NCI-H1930 (cell line): ENCODE measurements at regions not wholly inside any gene's neighbourhood (a gene's known extent, or its start where the extent isn't known, plus 50 kb on each side); places are given as distances from the start of the nearest gene placed in this dataset.
A peak's percentile ranks its signal among the peaks of the same experiment; 100 is the strongest.
"Not testable (repeated sequence)": the region's sequence is repeated elsewhere in the genome, so short reads cannot be mapped to it uniquely, and the experiment has no call there.

Source experiments
- DNase-seq, 2 experiments: peaks; one replicate each; lab custom pipeline; 2025; lab: John Stamatoyannopoulos, UW

DNA sequence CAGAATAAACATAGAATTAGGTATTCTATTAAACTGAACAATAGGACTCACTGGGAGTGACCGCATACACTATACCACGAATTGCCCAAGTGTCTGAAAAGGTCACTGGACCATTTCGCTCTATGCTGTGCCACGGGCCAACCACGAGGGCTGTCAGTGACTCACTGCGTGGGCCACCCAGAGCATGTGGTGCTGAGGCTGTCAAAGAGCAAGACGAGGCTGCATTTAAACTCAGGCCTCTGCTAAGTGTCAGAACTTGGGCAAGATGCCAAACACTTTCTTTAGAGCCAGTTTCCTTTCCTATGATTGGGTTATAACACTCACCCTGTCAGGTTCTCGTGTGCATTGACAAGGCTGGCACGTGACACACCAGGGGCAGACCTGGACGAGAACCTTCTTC, 97.5 kb downstream of the SH3YL1 start:
- no peak for DNase-seq

DNA sequence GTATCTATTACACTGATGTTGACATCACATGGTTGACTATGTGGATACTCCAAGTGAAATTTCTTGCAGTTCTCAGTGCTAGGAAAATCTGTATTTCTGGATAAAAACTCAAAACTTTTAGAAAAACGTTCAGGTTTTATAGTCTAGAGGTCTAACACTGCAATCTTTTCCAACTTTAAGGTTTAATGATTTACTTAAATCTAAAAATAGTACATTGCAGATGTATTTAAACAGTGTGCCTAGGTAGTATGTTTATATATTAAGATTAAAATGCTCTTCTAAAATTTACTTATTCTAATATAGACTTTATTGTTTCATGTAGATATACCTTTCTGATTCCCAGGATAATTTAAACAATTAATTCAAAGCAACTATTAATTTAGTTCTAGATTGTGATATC, 98.3 kb downstream of the SH3YL1 start:
- no peak for DNase-seq

DNA sequence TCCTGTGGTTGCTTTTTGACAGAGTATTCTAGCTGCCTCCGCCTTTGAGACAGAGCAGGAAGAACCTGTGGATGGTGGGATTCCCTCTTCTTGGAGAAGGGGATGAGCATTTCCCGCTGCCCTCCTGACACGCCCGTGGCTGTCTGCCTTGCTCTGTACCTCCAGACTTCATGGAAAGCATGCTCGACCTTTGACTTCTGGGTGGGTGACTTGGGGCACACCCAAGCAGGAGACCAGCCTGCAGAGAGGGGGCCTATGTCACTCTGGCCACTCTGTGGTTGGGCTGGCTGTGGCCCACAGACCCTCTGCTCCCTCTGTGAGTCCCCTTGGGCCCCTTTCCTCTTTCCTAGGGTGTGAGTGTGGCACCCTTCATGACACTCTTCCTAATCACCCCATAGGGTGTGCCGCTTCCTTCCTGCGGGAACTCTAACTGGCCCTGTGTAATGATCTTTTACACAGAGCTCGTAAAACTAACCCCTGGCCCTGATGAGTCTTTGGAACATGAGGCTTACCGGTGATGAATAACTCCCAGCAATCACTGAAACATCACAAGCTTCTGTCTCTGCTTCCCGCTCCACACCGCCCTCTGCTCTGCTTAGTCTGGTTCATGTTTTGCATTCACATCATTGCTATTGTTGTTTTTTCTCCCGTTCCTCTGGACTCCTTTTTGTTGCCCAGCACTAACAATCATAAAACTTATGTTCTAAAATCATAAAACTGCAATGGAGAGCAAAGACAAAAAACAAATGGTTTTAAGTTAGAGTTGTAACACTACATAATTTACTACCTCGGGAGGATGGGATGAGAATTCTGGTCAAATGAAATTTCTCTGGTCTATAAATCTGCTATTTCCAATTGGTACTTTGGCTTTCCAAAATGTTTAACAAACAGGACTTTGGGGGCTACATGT, 101.1 kb downstream of the SH3YL1 start:
- DNase-seq = no peak

DNA sequence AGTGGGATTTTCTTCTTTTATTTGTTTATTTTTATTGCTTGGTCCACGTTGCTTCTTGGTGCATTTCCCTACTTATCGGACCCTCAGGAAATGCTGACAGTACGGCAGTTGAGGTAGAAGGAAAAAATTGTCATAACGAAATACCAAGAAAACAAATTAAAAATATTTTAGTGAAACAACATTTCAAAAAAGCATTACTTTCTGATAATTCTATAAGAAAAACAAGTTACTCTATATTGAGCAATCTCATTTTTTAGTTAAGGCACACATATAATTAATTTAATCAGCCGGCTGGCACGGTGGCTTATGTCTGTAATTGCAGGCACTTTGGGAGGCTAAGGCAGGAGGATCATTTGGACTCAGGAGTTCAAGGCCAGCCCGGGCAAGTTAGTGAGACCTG, 102.1 kb downstream of the SH3YL1 start:
- DNase-seq = no peak

DNA sequence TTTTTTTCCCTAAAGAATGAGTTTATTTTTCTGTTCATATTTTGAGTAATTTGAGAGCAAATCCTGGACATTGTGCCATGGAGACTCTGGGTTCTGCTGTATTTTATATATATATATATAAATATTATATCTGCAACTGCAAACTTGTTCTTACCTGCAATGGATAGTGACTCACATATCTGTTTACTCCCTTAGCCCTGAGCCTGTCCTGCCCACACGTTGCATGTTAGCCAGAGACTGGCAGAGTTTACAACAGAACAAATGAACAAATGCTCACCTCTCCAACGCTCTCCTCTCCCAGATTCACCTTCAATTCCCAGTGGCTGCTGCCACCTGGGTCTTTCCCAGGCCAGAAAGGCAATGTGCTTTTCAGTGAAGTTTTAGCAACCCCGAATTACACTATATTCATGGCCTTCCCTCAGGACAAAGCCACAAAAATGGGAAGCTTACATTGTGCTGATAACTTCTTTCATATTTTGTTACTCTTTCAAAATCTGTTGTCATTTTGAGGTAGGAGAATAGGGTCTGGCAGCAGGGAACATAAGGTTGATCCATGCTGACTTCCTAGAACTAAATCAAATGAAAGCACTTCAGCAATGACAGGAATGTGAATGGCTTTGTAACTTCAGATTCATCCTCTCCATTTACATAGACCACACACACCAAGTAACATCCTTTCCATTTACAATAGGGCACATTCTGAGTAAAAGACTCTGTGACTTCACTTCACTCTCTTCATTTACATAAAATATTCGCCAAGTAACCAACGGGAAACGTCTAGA, 105.4 kb upstream of the FAM110C start:
- no peak for DNase-seq

DNA sequence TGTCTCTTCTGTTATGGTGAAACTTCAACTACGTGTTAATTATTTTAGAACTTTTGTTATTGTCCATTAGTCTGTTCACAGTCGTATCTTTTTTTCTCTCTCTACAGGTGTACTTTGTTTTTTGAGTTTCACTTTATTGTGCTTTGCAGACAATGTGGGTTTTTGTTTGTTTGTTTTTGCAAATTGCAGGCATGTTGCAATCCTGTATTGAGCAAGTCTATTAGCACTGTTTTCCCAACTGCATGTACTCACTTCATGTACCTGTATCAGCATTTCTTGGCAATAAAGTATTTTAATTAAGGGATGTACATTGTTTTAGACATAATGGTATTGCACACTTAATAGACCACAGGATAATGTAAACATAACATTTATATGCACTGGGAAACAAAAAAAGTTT, 99.1 kb upstream of the FAM110C start:
- DNase-seq = peak in 1 of 2 experiments; percentile 29

DNA sequence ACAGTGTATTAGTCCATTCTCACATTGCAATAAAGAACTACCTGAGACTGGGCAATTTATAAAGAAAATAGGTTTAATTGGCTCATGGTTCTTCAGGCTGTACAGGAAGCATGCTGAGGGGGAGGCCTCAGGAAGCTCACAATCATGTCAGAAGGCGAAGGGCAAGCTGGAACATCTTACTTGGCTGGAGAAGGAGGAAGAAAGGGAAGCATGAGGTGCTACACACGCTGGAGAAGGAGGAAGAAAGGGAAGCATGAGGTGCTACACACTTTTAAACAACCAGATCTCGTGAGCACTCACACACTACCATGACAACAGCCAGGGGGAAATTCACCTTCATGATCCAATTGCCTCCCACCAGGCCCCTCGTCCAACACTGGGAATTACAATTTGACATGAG, 95.3 kb upstream of the FAM110C start:
- DNase-seq = no peak

DNA sequence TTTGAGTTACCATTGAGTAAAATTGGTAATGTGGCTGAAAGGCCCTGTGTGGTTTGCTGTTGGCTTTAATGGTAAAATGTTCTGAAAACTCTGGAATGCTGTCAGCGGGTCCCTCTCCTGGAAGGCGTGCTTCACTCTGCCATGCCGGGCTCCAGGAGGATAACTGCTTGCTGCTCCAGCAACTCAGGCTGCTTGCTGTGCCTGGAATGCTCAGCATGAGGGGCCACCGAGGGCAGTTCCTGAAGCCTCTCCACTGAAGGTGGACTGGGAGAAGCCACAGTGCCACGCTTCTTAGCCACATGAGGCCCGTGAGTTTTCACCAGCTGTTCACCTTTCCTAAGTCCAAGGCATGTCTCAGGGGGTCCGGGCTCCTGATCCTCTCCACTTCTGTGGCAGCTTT, 90.4 kb upstream of the FAM110C start:
- no peak for DNase-seq

DNA sequence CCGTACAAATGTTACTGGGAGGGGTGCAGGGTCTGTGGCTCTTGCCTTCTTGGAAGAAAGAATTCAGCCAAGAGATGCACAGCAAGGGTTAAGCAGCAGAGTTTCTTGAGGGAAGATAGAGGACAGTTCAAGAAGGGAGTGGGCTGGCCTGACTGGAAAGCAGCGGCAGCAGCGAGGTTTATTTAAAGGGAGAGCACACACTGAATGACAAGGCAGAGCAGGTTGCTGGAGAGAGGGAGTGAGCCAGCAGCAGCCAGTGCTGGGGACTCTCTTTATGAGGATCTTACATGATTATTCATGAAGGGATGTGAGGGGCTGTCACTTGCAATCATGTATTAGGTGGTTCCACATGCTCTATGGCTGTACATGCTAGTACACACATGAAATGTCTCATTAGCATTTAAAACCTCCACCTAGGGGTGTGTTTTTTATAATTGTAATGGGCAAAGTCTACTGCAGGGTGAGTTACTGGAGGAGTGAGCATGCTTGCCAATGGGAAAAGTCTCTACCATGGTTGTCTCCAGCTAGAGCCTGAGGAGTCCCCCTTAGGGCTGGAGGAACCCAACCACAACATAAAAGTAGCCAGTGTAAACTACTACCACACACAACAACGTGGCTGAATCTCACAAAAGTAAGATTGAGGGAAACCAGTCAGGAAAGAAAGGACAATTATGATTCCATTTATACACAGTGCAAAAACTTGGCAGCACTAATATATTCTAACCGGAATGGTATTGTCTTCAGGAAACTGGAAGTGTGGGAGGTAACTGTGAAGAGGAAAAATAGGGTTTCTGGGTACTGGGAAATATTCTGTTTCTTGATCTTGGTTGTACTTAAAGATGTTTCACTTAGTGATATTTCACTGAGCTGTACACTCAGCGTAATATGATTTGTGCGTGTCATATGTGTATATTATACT, 87.6 kb upstream of the FAM110C start:
- no peak for DNase-seq

DNA sequence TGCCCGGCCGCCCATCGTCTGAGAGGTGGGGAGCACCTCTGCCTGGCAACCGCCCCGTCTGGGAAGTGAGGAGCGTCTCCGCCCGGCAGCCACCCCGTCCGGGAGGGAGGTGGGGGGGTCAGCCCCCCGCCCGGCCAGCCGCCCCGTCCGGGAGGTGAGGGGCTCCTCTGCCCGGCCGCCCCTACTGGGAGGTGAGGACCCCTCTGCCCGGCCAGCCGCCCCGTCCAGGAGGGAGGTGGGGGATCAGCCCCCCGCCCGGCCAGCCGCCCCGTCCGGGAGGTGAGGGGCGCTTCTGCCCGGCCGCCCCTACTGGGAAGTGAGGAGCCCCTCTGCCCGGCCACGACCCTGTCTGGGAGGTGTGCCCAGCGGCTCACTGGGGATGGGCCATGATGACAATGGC, 80.5 kb upstream of the FAM110C start:
- DNase-seq = not testable (repeated sequence)

DNA sequence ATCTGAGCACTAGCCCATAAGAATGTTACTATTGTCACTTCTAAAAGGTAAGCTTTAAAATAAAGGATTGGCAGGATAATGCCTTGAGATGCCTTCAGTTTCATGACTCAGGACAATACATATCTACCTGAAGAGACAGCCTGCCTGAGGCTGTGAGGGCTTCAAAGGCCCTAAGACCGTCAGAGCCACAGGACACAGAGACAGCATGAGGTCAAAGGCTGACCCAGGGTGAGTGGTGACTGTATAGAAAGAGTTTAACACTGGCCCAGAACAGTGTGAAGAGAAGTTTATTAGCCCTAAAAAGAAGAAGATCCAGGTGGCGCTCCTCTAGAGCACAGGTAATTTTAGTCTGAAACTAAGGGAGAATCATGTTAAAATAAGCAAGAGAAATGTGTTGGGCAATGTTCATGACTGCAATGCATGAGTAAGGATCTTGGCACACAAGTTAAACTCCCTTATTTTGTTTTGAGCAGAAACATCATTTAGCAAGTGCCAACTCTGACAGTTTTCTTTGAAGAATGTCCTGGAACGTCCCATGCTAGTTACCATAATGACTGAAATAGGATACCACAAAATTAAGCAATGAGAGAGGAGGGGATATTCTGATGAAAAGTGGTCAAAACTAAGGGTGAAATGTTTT, 78.1 kb upstream of the FAM110C start:
- no peak for DNase-seq

DNA sequence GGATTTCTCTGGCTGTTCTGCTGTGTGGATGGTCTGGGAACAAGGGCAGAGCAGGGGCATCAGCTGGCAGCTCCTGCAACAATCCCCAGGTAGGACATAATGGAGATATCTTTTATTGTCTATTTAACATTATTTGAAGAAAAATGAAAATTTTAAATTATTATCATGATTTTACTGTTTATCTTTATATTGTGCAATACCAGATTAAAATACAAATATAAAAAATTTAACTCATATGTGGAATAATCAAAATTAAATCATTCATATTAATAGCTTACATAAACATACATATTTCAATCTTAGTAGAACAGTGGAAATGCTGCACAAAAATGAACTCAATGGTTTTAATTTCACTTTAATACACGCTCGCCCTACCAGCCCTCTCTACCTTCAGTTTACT, 70.6 kb upstream of the FAM110C start:
- no peak for DNase-seq

DNA sequence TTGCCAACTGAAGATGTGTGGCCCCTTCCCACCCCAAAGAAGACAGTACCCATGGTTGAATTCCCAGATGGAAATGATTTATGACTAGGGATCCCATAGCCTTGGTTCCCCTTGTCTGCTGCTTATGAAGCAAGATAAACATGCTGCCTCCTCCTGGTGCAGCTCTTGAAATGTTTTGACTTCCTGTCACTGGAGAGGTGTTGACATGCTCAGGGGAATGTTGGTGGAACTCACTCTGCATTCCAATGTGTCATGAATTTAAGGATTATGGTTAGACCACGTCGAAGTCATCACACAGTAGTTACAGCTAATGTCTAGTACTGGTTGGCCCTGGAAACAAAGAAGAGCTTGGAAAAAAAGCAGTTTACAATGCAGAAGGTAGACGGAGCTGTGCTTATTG, 69.0 kb upstream of the FAM110C start:
- DNase-seq = no peak

DNA sequence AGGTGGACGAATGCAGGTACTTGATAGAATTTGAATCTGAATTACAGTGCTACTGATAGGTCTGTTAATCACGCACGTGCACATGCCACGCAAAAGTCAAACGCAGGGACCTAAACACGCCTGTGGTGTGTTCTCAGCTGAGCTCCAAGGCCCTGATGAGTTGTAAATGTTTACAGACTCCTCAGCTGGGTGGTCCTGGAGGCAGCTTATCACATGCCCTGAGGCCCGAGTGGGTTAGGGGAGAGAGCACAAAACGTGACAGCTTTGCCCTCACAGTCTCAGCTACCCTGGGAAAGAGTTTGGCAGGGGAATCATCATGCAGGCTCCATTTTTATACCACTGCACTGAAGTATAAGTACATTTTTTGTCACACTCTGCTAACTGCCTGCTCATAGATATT, 68.3 kb upstream of the FAM110C start:
- no peak for DNase-seq

DNA sequence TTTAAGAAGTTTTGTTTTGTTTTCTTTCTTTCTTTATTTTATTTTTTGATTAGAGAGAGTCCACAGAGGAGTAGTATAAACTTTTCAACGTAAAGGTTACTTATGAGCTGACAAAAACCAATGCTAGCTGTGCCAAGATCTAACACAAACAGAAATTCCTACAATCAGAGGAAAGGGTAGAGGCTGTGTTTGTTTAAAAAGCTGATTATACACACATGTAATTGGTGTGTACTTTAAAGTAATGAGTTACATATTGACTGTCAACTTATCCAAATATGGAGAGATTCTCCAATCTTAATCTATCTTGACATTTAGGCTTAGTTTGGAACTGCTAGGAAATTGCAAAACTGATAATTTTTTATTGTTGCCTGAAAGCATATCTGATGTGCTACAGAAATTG, 63.7 kb upstream of the FAM110C start:
- no peak for DNase-seq

DNA sequence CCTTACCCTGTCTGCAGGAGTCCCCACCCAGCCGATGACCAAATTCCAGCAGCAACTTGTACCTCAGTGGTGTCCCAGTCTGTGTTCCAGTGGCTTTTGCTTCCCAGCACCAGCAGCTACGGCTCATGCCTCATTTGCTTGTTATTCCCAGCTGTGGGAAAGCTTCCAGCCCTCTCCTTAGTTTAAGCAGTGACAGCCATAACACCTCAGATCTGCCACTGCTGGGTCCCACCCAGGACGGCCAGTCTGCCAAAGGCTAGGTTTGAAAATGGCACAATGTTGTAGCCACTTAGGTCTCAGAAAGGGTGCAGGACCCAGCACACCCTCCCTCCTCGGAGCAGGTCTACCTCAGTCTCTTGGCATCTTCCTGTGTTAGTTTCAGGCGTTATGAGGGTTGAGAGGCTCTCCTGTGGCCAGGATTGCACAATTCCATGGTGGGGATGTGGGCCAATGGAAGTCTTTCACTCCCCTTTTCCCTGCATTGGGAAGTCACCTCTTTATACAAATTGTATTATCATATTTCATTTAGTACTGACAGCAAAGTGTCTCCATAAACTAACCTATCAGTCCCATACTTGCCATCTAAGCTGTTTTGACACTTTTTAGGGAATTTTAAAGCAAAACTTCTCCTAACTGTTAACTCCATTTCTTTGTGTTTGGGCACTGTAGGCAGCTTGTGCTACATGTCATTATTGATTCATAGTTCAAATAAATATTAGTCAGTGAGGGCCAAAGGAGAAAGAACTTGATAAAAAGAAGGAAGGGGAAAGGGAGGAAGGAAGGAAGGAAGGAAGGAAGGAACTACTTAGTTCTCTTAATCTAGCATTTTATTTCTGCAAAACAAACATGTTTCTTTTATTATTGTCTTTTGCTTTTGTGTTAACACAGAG, 62.9 kb upstream of the FAM110C start:
- DNase-seq = no peak

DNA sequence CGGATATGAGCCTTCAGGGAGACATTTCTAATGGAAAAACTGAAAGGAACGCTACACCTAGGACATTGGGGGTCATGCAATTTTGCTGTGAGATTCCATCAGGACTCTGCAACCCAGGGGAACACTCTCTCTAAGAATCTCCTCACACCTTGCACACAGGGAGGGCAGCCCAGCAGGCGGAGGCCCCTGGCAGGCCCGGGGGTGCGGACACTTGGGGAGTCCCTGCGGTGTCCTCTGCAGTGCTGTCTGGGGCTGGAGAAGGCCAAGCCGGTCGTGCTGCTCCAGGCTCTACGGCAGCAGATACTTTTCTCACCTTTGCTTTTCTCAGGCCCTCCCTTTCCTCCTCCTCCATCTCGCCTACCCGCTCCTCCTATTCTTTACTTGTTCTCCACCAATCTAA, 54.7 kb upstream of the FAM110C start:
- no peak for DNase-seq
